GM12864 (cell line): ENCODE measurements at regions not wholly inside any gene's neighbourhood (a gene's known extent, or its start where the extent isn't known, plus 50 kb on each side); places are given as distances from the start of the nearest gene placed in this dataset.

Experiments used
- DNase-seq: peaks from one replicate; pipeline ENCODE4 v3.0.0-alpha.2; 2011; ENCODE audit warnings: low read depth
- H3K4me3 ChIP-seq: 2 replicates; pipeline ENCODE4 v1.5.1; 2011; ENCODE audit warnings: mild to moderate bottlenecking, low read depth, low read length, control low read depth
- TF ChIP-seq, protein P1 (sequence below): IDR thresholded peaks from 2 replicates; pipeline ENCODE4 v1.5.1; 2011; ENCODE audit warnings: low read depth, mild to moderate bottlenecking, moderate library complexity, low read length, control low read depth, inconsistent platforms; ENCODE audit errors: missing control alignments

DNA sequence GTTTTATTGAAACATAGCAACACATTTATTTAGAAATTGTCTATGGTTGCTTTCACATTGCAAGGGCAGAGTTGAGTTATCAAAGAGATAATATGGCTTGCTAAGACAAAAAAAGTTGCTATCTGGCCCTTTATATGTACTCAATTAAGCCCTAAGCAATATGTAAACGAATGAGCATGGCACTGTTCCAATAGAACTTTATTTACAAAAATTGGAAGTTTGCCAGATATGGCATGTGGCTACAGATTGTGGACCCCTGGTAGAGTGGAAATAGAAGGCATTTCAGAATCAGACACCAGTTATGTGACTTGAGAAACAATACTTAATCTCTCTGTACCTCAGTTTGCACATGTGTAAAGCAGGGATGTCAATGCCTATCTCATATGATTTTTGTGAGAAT is 515.6 kb upstream of the SGO1 start:
- no peak for DNase-seq
- TF ChIP-seq, protein P1, sequence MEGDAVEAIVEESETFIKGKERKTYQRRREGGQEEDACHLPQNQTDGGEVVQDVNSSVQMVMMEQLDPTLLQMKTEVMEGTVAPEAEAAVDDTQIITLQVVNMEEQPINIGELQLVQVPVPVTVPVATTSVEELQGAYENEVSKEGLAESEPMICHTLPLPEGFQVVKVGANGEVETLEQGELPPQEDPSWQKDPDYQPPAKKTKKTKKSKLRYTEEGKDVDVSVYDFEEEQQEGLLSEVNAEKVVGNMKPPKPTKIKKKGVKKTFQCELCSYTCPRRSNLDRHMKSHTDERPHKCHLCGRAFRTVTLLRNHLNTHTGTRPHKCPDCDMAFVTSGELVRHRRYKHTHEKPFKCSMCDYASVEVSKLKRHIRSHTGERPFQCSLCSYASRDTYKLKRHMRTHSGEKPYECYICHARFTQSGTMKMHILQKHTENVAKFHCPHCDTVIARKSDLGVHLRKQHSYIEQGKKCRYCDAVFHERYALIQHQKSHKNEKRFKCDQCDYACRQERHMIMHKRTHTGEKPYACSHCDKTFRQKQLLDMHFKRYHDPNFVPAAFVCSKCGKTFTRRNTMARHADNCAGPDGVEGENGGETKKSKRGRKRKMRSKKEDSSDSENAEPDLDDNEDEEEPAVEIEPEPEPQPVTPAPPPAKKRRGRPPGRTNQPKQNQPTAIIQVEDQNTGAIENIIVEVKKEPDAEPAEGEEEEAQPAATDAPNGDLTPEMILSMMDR, result no peak
- no peak overlapping the region for H3K4me3 ChIP-seq

DNA sequence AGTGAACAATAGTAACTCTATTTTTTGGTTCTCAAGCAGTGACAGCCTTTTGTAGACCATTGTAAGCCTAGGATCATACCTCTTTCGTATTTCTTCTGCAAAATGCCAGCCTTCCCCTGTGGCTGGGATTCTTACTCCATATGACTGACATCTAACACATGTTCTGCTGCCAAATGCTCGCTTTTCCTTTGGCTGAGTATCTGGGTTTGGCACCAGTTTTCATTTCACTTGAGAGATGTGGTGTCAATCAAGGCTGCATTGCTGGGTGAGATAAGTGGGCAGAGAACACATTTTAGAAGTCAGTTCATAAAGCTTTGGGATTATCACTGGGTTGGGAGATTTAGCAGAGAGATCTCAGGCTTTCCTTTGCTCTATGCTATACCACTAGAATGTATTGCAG is 514.7 kb upstream of the SGO1 start:
- no peak overlapping the region for H3K4me3 ChIP-seq
- DNase-seq, result no peak
- TF ChIP-seq, protein P1, result no peak

DNA sequence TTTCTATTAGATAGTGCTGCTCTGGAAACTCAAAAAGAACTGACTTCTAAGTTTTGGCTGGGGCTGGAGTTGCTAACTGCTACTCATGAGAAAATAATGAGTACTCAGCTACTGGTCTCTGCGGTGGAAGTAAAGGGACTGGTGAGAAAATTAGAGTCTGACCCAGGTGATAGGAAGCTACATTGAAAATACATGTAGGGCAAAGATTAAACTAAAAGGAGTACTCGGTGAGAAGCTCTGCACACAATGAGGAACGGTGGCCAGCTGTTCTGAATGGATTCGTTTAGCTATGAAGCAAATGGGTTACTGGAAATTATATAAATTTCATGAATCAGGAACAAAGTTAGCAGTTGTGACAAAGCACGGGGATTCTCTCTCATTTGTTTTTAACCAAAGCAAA is 512.9 kb upstream of the SGO1 start:
- TF ChIP-seq, protein P1, result no peak
- no peak for DNase-seq
- H3K4me3 ChIP-seq, result no peak overlapping the region

DNA sequence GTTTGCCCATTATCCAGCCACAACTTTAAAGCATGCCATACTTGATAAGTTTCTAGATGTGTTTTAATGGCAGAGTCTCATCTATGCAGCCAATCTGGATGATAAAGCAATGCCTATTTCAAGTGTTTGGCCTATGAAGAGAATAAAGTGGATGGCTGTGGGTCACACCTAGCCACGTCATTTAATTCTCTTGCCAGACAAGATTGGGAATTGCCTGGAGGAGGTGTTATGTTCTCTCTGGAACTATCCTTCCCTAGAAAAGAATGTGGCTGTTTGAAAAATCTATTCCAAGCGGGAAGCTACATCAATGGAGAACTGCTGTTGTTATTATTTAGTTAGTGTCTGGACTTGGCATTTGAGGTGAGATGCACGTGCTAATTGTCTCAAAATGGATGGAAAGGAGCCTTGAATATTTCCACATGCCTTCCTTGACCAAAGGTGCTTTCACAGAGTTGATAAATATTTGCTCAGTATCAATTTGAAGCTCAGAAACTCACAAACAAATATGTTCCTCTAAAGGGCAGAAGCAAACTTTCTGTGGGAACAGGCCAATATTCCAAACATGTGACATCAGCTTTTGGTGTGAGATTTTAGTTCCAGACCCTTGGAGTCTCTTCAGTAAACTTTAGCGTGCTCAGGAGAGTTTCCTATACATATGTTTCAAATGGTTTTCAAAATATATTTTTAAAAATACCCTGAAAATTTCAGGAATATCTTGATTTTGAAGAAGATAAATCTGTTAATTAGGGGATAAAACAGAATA is 510.6 kb upstream of the SGO1 start:
- no peak overlapping the region for H3K4me3 ChIP-seq
- TF ChIP-seq, protein P1, result no peak
- DNase-seq, result no peak

DNA sequence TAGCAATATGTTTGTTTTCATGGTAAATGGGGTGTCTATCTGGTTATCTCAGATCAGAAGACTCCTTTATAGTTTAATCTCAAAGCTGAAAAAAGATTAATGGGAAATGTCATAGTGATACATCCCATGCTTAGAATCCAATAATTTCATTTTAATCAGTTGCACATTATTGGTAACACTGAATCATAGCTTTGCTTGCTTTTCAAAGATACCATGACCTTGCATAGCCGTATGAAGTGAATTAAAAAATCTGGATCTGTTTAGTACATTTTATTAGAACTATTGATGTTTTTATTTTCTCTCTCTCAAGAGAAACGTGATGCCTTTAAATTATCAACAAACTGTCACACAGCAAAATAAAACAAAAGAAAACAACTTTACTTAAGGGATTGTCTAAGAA is 506.7 kb upstream of the SGO1 start:
- no peak for DNase-seq
- TF ChIP-seq, protein P1, result no peak
- H3K4me3 ChIP-seq, result no peak overlapping the region

DNA sequence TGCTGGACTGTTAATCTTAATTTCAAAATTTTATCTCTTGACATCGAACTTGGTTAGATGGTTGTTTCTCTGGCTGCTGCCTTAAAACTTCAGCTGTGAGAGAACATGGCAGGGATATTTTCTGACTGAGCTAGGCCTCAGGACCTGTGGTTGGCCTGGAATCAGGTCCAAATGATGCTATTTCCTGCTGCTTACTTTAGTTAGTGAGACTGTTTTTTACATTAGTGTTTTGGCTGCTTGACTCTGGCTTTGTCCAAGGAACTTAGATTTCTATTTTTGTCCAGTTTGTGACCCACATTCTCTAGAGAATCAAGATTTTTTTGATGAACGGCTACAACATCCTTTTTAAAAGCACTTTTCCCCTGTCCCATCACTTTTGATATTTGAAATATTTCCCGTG is 497.9 kb upstream of the SGO1 start:
- no peak for DNase-seq
- no peak overlapping the region for H3K4me3 ChIP-seq
- TF ChIP-seq, protein P1, result no peak

DNA sequence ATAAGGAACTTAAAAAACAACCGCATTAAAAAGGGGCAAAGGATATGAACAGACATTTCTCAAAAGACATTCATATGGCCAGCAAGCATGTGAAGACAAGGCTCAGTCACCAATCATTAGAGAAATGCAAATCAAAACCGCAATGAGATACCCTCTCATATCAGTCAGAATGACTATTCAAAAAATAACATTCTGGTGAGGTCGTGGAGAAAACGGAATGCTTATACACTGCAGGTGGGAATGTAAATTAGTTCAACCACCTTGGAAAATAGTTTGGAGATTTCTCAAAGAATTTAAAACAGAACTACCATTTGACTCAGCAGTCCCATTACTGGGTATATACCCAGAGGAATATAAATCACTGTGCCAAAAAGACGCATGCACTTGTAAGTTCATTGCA is 496.6 kb upstream of the SGO1 start:
- H3K4me3 ChIP-seq, result no peak overlapping the region
- DNase-seq, result no peak
- TF ChIP-seq, protein P1, result no peak
